GM18861 (cell line): ENCODE measurements at regions not wholly inside any gene's neighbourhood (a gene's known extent, or its start where the extent isn't known, plus 50 kb on each side); places are given as distances from the start of the nearest gene placed in this dataset.

ENCODE experiments used
- ATAC-seq: cut with Tn5 transposase; IDR thresholded peaks from one replicate; pipeline ENCODE4 v1.9.1; 2021; ENCODE audit not compliant: unreplicated experiment

GRCh38 chr1:229220163-229220846 is 50.6 kb upstream of the RAB4A start:
- ATAC-seq: no peak

- ATAC-seq: no peak
Measured at GRCh38 chr1:229221106-229222019, 49.5 kb upstream of the RAB4A start.
